ENCODE measurements at regions not wholly inside any gene's neighbourhood (a gene's known extent, or its start where the extent isn't known, plus 50 kb on each side); places are given as distances from the start of the nearest gene placed in this dataset.

DNA sequence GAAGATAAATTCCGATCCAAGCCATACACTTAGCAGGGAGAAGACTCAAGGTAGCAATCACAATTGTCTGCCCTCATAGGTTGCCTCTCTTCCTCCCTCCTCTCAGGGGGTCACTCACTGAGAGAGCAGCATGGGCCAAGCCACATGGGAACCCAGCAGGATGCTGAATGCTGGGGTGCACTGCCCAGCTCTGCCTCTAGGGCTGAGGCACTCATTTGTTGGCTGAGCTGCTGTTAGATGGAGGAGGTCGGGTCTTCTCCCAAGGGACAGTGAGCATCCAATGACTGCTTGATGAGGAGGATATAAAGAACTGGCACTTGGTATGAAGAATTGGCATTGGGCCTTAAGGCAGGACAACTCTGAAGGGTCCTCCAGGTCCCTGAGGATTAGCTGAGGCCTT, 418.8 kb downstream of the SIPA1L2 start:
- H3K9me3 Mint-ChIP-seq, result no peaks in the 10 kb centered on the region
- H3K9me3 ChIP-seq (ENCODE audit: low read depth), result no peaks in the 10 kb centered on the region
- H4K20me1 ChIP-seq (ENCODE audit: low read depth), result no peaks in the 10 kb centered on the region
- no peaks in the 10 kb centered on the region for H3K36me3 Mint-ChIP-seq
- H3K9ac ChIP-seq, result no peak overlapping the region
- no peaks in the 10 kb centered on the region for H3K36me3 ChIP-seq
- peaks cover 20% of the 10 kb centered on the region for H3F3A ChIP-seq (ENCODE audit: low read depth)
- no peaks in the 10 kb centered on the region for H3K79me2 ChIP-seq (ENCODE audit: low read depth)
- no peak overlapping the region for H3K4me3 Mint-ChIP-seq
- H3K27ac ChIP-seq, result peak overlapping the region; percentile 85
- H3K4me3 ChIP-seq, result no peak overlapping the region
- no peak overlapping the region for H2AFZ ChIP-seq (replicated peaks)
- TF ChIP-seq EZH2 (IDR thresholded peaks at IDR 0.05), result no peak
- TF ChIP-seq, protein P1, sequence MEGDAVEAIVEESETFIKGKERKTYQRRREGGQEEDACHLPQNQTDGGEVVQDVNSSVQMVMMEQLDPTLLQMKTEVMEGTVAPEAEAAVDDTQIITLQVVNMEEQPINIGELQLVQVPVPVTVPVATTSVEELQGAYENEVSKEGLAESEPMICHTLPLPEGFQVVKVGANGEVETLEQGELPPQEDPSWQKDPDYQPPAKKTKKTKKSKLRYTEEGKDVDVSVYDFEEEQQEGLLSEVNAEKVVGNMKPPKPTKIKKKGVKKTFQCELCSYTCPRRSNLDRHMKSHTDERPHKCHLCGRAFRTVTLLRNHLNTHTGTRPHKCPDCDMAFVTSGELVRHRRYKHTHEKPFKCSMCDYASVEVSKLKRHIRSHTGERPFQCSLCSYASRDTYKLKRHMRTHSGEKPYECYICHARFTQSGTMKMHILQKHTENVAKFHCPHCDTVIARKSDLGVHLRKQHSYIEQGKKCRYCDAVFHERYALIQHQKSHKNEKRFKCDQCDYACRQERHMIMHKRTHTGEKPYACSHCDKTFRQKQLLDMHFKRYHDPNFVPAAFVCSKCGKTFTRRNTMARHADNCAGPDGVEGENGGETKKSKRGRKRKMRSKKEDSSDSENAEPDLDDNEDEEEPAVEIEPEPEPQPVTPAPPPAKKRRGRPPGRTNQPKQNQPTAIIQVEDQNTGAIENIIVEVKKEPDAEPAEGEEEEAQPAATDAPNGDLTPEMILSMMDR (IDR thresholded peaks at IDR 0.05), result peak; percentile 45
- peaks cover 37% of the 10 kb centered on the region for H3K4me1 ChIP-seq
- H3K27me3 Mint-ChIP-seq (ENCODE audit: insufficient read depth, low read depth), result peaks cover 8% of the 10 kb centered on the region
- H3K4me1 Mint-ChIP-seq, result peaks cover 16% of the 10 kb centered on the region
- H3K27ac Mint-ChIP-seq, result no peak overlapping the region
- DNase-seq (ENCODE audit: low spot score), result peak; percentile 20
- no peaks in the 10 kb centered on the region for H3K27me3 ChIP-seq
- peak overlapping the region; percentile 30 for H3K4me2 ChIP-seq

DNA sequence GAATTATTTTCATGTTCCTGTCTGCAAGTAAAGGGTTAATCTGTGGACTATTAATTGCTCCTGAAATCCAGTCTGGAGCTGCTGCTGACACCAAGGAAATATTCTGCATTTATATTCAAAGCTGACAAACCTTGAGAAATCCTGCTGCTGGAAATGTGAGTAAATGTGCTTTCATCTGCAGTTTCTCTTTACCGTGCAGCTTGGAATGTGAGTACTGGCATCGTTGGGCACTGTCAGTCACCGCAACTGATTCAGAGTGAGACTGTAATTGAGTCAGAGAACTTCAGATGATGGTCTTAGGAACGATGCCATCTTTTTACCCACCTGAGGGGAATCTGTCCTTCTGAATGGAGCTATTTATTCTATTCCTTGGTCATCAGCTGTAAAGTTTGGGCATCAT, 420.6 kb downstream of the SIPA1L2 start:
- peaks cover 37% of the 10 kb centered on the region for H3K4me1 ChIP-seq
- H3K36me3 ChIP-seq, result no peaks in the 10 kb centered on the region
- no peak overlapping the region for H3K4me2 ChIP-seq
- no peak for DNase-seq (ENCODE audit: low spot score)
- Mint-ChIP-seq H3K4me1 (peaks cover 16% of the 10 kb centered on the region), H3K27ac (no peak overlapping the region), H3K9me3 (no peaks in the 10 kb centered on the region), H3K27me3 (ENCODE audit: insufficient read depth, low read depth) (peaks cover 8% of the 10 kb centered on the region), H3K36me3 (no peaks in the 10 kb centered on the region), H3K4me3 (no peak overlapping the region)
- H2AFZ ChIP-seq (replicated peaks), result no peak overlapping the region
- H3K9me3 ChIP-seq (ENCODE audit: low read depth), result no peaks in the 10 kb centered on the region
- no peak overlapping the region for H3K9ac ChIP-seq
- no peak overlapping the region for H3K27ac ChIP-seq
- H4K20me1 ChIP-seq (ENCODE audit: low read depth), result no peaks in the 10 kb centered on the region
- H3F3A ChIP-seq (ENCODE audit: low read depth), result peaks cover 20% of the 10 kb centered on the region
- no peak overlapping the region for H3K4me3 ChIP-seq
- H3K27me3 ChIP-seq, result no peaks in the 10 kb centered on the region
- TF ChIP-seq EZH2phosphoT487 (IDR thresholded peaks at IDR 0.05) (no peak), EZH2 (IDR thresholded peaks at IDR 0.05) (no peak)
- TF ChIP-seq, protein P1 (IDR thresholded peaks at IDR 0.05), result no peak
- no peaks in the 10 kb centered on the region for H3K79me2 ChIP-seq (ENCODE audit: low read depth)

DNA sequence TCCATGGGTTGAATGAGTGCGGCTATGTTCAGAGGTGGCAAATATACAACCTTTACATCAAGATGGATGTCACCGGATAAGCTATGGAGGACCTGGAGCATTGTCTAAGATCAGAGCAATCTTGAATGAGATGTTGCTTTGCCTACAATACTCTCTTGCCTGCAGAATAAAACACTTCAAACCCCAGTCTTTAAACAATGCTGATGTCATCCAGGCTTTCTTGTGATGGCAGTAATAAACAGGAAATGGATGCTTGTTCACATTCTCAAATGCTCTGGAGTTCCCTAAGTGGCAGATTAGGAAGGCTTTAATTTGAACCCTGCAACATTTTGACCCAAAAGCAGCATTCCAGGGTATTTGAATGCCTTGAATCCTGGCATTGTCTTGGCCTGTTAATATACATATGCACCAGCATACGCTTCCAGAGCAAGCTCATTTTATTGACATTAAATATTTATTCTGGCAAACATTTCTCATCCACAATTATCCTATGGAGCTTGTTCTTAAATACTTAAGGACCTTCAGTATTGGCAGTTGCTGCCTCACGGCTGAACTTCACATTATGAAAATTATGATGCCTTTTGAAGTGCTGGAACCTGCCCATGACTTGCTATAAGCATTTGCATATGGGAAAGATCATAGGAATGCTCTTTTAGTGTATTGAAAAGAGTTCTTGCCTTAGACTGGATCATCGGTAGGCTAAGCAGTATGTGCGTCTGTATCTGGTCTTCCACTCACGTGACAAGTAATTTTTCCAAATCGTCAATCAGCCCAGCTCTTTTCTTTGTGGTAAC, 422.7 kb downstream of the SIPA1L2 start:
- Histone ChIP-seq H3K4me1 (peaks cover 20% of the 10 kb centered on the region), H3K9ac (no peak overlapping the region), H3K4me3 (no peak overlapping the region), H3K27me3 (no peaks in the 10 kb centered on the region), H3K4me2 (no peak overlapping the region), H4K20me1 (ENCODE audit: low read depth) (no peaks in the 10 kb centered on the region), H3K36me3 (no peaks in the 10 kb centered on the region), H3K9me3 (ENCODE audit: low read depth) (peaks cover 8% of the 10 kb centered on the region), H3K79me2 (ENCODE audit: low read depth) (no peaks in the 10 kb centered on the region), H2AFZ (replicated peaks) (peak overlapping the region; percentile 29), H3K27ac (no peak overlapping the region), H3F3A (ENCODE audit: low read depth) (peaks cover 13% of the 10 kb centered on the region)
- H3K9me3 Mint-ChIP-seq, result peaks cover 13% of the 10 kb centered on the region
- H3K27me3 Mint-ChIP-seq (ENCODE audit: insufficient read depth, low read depth), result peaks cover 5% of the 10 kb centered on the region
- H3K36me3 Mint-ChIP-seq, result no peaks in the 10 kb centered on the region
- DNase-seq (ENCODE audit: low spot score), result no peak
- peaks cover 15% of the 10 kb centered on the region for H3K4me1 Mint-ChIP-seq
- no peak overlapping the region for H3K27ac Mint-ChIP-seq
- TF ChIP-seq, protein P1 (IDR thresholded peaks at IDR 0.05), result no peak
- TF ChIP-seq EZH2phosphoT487 (IDR thresholded peaks at IDR 0.05) (no peak), EZH2 (IDR thresholded peaks at IDR 0.05) (no peak)
- H3K4me3 Mint-ChIP-seq, result no peak overlapping the region
